Urothelium cell line (cell line): ENCODE measurements at regions not wholly inside any gene's neighbourhood (a gene's known extent, or its start where the extent isn't known, plus 50 kb on each side); places are given as distances from the start of the nearest gene placed in this dataset.
A peak's percentile ranks its signal among the peaks of the same experiment; 100 is the strongest.
"Not testable (repeated sequence)": the region's sequence is repeated elsewhere in the genome, so short reads cannot be mapped to it uniquely, and the experiment has no call there.

Experiments used
- DNase-seq: peaks from one replicate; pipeline ENCODE4 v3.0.0; 2011; ENCODE audit warnings: low spot score, mixed read lengths
- FAIRE-seq: peaks from 2 replicates; lab custom pipeline; 2011; peaks lifted over from hg19 to GRCh38; lab: Jason Lieb, UNC

GRCh38 chr4:111919639-111920038, 225.6 kb upstream of the FAM241A start:
- FAIRE-seq: no peak

GRCh38 chr4:111921714-111922113, 223.5 kb upstream of the FAM241A start:
- no peak for DNase-seq
- no peak for FAIRE-seq

More at GRCh38 chr4:111919639-111920038, 225.6 kb upstream of the FAM241A start:
- no peak for DNase-seq

DNA sequence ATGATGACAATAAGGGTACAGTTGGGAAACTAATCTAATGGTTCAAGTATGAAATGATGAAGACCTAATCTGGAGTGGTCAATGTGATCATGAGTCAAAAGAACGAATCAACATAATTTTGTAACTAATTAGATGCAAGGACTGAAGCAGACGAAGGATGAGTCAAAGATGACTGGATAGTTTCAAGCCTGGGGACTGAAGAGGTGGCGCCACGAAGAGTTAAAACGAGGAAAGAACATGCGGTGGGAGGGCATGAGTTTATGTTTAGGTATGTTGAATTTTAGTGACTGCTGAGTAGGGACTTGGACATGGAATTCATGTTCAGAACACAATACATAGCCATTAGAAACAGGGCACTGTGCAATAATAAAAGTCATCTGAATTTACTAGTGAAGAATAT, 221.5 kb upstream of the FAM241A start:
- FAIRE-seq (no peak), DNase-seq (no peak)

DNA sequence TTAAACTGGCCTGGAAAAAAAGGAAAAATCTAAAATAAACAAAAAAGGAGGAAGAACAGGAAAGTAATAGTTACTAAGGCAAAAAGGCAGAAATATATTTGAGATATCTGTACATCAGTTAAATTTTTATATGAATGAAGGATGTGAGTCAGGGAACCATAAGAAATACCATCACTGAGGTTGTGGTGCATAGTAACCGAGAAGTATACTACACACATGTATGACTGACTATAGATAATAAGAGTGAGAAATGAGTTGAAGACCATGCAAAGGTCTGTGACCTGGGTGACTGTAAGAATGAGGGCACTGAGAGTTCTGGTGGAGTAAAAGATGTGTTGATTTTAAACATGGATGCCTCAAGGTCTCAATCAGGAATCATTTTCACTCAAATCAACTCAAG, 220.6 kb upstream of the FAM241A start:
- no peak for FAIRE-seq
- no peak for DNase-seq

DNA sequence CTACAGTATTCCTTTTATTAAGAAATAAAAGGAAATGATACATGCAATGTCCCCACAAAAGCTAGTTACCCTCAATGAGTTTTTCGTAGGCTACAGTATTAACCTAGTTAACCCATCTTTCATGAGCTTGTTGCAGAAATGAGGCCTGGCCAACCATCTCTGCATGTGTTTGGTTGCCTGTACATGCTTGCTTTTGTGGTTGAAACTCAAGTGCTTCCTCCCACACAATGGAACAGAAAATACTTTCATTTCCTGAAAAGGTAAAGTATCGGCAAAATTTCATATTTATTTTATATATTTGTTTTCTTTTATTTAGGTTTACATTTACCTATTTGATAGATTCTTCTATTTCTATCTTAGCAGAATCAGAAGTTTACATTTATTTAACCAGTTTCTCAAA, 214.6 kb upstream of the FAM241A start:
- DNase-seq (no peak), FAIRE-seq (no peak)

GRCh38 chr4:111933703-111934102, 211.6 kb upstream of the FAM241A start:
- DNase-seq (no peak), FAIRE-seq (no peak)

DNA sequence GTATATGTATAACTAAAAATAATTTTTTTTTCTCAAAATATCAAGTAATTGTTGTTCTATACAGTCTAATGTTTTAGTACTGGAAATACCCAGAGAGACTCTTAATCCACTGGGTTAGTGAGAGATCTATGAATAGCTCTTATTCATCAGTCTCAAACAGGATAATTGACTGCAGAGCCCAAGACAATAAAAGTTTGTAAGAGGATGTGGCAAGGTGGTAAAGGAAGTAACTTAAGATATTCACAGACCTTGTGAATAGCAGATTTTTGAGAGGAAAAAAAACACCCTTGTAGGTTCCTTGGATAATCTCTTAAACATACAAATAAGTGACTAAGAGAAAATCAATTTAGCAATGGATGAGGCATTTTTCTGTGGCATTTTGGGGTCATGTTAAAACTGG, 210.9 kb upstream of the FAM241A start:
- DNase-seq (no peak), FAIRE-seq (no peak)

GRCh38 chr4:111937368-111937767, 207.9 kb upstream of the FAM241A start:
- DNase-seq (peak; percentile 45), FAIRE-seq (no peak)

DNA sequence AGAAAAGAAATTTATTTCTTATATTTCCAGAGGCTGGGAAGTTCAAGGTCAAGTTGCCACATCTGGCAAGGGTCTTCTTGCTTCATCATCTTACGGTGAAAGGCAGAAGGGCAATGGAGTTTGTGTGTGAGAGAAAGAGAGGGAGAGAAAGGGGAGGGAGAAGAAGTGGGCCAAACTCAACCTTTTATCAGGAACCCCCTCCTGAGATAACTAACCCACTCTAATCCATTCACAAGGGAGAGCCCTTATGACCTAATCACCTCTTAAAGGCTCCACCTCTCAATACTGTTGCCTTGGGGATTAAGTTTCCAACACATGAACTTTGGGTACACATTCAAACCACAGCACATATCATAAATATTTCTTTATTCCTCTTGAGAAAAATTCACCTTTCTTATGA, 203.3 kb upstream of the FAM241A start:
- FAIRE-seq: no peak

GRCh38 chr4:111943796-111944203, 201.5 kb upstream of the FAM241A start:
- FAIRE-seq: no peak
- peak; percentile 73 for DNase-seq

More for the DNA sequence above, 203.3 kb upstream of the FAM241A start:
- DNase-seq: no peak

GRCh38 chr4:111945014-111945413, 200.2 kb upstream of the FAM241A start:
- FAIRE-seq: no peak
- no peak for DNase-seq

DNA sequence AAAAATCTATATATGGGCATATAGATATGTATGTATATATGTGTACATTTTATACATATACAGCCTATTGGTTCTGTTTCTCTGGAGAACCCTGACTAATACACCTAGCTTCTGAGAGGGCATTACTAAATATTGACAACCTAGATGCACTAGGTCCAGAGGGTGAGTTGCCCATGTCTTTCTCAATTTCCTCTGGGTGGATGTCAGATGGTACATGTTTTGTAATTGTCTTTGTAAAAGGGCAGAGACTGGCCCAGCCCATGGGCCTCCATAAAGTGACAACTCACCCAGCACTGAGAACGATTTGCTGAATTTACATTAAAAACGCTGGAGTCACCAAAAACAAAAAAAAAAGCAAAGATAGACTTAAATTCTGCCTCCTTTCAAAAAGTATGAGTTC, 198.5 kb upstream of the FAM241A start:
- FAIRE-seq: no peak
- DNase-seq: no peak

DNA sequence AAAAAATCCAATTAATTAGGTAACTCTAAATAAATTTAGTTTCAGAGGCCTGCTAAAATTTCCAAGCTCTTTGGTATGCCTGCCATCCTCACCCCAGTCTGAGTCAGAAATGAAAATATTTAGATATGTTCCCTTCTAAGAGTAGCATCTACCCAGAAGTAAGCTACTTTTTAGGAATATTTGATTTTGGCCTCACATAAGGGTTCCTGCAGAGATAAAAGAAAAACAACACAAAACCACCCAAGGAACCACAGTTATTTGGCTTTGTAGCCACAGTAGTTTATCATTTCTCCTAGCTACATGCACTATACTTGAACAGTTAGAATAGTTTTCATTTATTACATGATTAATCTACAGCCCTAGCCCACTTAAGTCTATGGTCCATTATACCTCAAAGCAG, 192.6 kb upstream of the FAM241A start:
- no peak for FAIRE-seq

DNA sequence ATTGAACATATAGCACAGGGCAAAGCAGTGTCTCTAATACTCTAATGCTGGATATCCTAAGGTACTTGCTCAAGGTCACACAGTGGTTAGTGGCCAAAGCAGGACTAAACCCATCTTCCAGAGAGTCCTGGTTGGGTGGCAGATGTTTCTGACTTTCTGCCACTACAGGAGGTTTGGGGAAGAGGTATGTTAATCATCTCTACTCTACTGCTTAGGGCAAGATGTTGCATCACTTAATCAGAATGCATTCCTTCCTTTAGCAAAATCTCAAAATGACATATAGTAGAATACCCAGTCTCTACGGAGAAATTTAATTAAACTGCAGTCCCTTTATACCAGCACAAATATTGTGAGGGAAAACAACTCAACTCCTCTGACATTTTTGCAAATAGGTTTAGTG, 190.7 kb upstream of the FAM241A start:
- DNase-seq: no peak
- no peak for FAIRE-seq

More for the DNA sequence above, 192.6 kb upstream of the FAM241A start:
- no peak for DNase-seq

- FAIRE-seq (no peak), DNase-seq (no peak)
Measured at GRCh38 chr4:111955001-111955400, 190.3 kb upstream of the FAM241A start.

GRCh38 chr4:111957116-111957515, 188.1 kb upstream of the FAM241A start:
- FAIRE-seq: no peak
- DNase-seq: no peak

DNA sequence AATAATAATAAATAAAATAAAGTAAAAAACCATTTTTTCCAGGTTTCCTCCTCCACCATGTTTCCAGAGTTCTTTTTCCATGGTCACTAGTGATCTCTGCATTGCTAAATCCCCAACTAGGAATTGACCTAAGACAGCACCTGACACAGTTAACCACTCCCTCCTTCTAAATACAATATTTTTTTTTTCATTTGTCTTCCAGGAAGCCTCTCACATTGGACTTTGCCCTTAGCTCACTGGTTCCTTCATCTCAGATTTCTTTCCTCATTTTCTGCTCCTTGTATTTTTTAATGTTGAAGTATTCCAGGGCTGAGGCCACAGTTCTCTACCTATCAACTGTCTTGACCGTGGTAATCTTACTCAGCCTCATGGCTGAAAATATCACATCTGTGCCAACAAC, 187.3 kb upstream of the FAM241A start:
- no peak for FAIRE-seq
- no peak for DNase-seq

GRCh38 chr4:111959222-111959621, 186.0 kb upstream of the FAM241A start:
- peak; percentile 90 for FAIRE-seq
- peak; percentile 64 for DNase-seq

- peak; percentile 9 for FAIRE-seq
- peak; percentile 20 for DNase-seq
Measured at GRCh38 chr4:111960241-111960667, 185.0 kb upstream of the FAM241A start.

GRCh38 chr4:111961026-111961425, 184.2 kb upstream of the FAM241A start:
- FAIRE-seq, DNase-seq: not testable (repeated sequence)

DNA sequence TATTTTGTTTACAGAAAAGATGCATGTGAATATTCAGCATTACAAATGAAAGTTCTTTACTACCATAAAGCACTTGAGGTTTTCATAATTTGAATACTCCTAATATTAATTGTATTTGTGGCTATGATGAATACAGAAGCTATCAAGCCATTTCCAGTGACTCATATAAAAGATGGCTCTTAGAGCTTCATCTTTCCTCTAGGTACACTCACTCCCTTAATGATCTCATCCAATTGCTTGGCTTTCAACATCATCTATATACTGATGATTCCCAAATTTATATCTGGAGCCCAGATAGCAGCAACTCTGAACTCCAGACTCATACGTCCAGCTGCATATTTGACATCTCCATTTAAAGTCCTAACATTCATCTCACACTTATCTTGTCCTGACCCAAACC, 183.4 kb upstream of the FAM241A start:
- DNase-seq: no peak
- no peak for FAIRE-seq

- FAIRE-seq: no peak
- no peak for DNase-seq
Measured at GRCh38 chr4:111963158-111963700, 182.0 kb upstream of the FAM241A start.

DNA sequence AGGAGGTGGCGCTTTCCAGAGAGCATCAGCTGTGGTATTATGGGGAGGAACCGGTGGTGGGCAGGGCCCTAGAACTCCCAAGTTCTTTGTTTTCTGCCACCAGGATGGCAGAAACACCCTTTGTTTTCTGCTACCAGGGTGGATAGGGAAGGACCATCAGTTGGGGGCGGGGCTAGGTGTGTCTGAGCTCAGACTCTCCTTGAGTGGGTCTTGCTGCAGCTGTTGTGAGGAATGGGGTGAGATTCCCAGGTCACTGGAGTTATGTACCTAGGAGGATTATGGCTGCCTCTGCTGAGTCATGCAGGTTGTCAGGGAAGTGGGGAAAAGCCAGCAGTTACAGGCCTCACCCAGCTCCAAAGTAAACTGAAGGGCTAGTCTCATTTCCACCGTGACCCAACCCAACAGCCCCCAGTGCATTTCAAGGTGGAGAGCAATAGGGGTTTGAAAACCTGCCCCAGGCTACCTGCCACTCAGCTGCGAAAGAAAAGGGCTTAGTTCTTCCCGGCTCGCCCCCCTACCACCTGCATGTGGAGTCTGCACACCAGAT, 167.8 kb upstream of the FAM241A start:
- FAIRE-seq: no peak
- no peak for DNase-seq
